Cardiac muscle cell (in vitro differentiated cells and primary cell): ENCODE measurements at regions not wholly inside any gene's neighbourhood (a gene's known extent, or its start where the extent isn't known, plus 50 kb on each side); places are given as distances from the start of the nearest gene placed in this dataset.

Source experiments
- DNase-seq, 2 donors: peaks; one replicate each; pipeline versions ENCODE4 v3.0.0 to v3.0.0-alpha.2; 2010 to 2017; ENCODE audit warnings: low read depth in 1 of 2, low spot score in 1 of 2
- H3K27ac ChIP-seq: fragments of 200-600 bp; sonication (generic); 2 replicates; pipeline ENCODE4 v1.5.1; 2016
- H3K27me3 ChIP-seq: fragments of 200-600 bp; sonication (generic); 2 replicates; pipeline ENCODE4 v1.6.0; 2016; ENCODE audit warnings: control low read depth
- H3K36me3 ChIP-seq: fragments of 200-600 bp; sonication (generic); 2 replicates; pipeline ENCODE4 v1.5.1; 2016; ENCODE audit warnings: control low read depth
- H3K4me1 ChIP-seq: fragments of 200-600 bp; sonication (generic); 2 replicates; pipeline ENCODE4 v1.8.1; 2017; ENCODE audit warnings: low read depth, mild to moderate bottlenecking, mixed run types
- H3K4me3 ChIP-seq: fragments of 200-600 bp; sonication (generic); 2 replicates; pipeline ENCODE4 v1.5.1; 2016; ENCODE audit warnings: mild to moderate bottlenecking
- H3K9me3 ChIP-seq: fragments of 200-600 bp; sonication (generic); 2 replicates; pipeline ENCODE4 v1.5.1; 2017; ENCODE audit warnings: low read depth, mild to moderate bottlenecking, control low read depth
- CTCF ChIP-seq: IDR thresholded peaks from 2 replicates; pipeline ENCODE4 v1.5.1; 2012; ENCODE audit warnings: low read depth, mild to moderate bottlenecking, low read length

- Histone ChIP-seq H3K36me3 (no peaks in the 10 kb centered on the region), H3K27ac (no peak overlapping the region), H3K27me3 (no peaks in the 10 kb centered on the region), H3K4me1 (no peaks in the 10 kb centered on the region), H3K9me3 (no peaks in the 10 kb centered on the region), H3K4me3 (no peak overlapping the region)
- no peak for DNase-seq
- no peak for TF ChIP-seq CTCF
Measured at GRCh38 chr12:63326260-63326659, 175.3 kb upstream of the AVPR1A start.

- Histone ChIP-seq H3K9me3 (no peaks in the 10 kb centered on the region), H3K27me3 (no peaks in the 10 kb centered on the region), H3K36me3 (no peaks in the 10 kb centered on the region), H3K27ac (no peak overlapping the region), H3K4me1 (no peaks in the 10 kb centered on the region), H3K4me3 (no peak overlapping the region)
- TF ChIP-seq CTCF, result no peak
- DNase-seq, result no peak
Measured at GRCh38 chr12:63325757-63326156, 174.8 kb upstream of the AVPR1A start.

GRCh38 chr12:63323942-63324341 lies 172.9 kb upstream of the AVPR1A start:
- Histone ChIP-seq H3K4me3 (no peak overlapping the region), H3K27me3 (no peaks in the 10 kb centered on the region), H3K4me1 (no peaks in the 10 kb centered on the region), H3K27ac (no peak overlapping the region), H3K36me3 (no peaks in the 10 kb centered on the region), H3K9me3 (no peaks in the 10 kb centered on the region)
- TF ChIP-seq CTCF, result no peak
- DNase-seq, result no peak

GRCh38 chr12:63321373-63321772 lies 170.4 kb upstream of the AVPR1A start:
- TF ChIP-seq CTCF, result no peak
- H3K27me3 ChIP-seq, result no peaks in the 10 kb centered on the region
- no peak overlapping the region for H3K27ac ChIP-seq
- no peak for DNase-seq
- H3K9me3 ChIP-seq, result no peaks in the 10 kb centered on the region
- no peaks in the 10 kb centered on the region for H3K4me1 ChIP-seq
- H3K4me3 ChIP-seq, result no peak overlapping the region
- no peaks in the 10 kb centered on the region for H3K36me3 ChIP-seq

GRCh38 chr12:63319936-63320633 lies 169.1 kb upstream of the AVPR1A start:
- Histone ChIP-seq H3K27ac (no peak overlapping the region), H3K27me3 (no peaks in the 10 kb centered on the region), H3K9me3 (no peaks in the 10 kb centered on the region), H3K36me3 (no peaks in the 10 kb centered on the region), H3K4me1 (no peaks in the 10 kb centered on the region), H3K4me3 (no peak overlapping the region)
- TF ChIP-seq CTCF, result no peak
- no peak for DNase-seq
